LoVo (cell line): ENCODE measurements at regions not wholly inside any gene's neighbourhood (a gene's known extent, or its start where the extent isn't known, plus 50 kb on each side); places are given as distances from the start of the nearest gene placed in this dataset.
A peak's percentile ranks its signal among the peaks of the same experiment; 100 is the strongest.
"Not testable (repeated sequence)": the region's sequence is repeated elsewhere in the genome, so short reads cannot be mapped to it uniquely, and the experiment has no call there.

Experiments
- DNase-seq: peaks from one replicate; pipeline ENCODE4 v3.0.0-alpha.2; 2016; ENCODE audit warnings: low spot score

DNA sequence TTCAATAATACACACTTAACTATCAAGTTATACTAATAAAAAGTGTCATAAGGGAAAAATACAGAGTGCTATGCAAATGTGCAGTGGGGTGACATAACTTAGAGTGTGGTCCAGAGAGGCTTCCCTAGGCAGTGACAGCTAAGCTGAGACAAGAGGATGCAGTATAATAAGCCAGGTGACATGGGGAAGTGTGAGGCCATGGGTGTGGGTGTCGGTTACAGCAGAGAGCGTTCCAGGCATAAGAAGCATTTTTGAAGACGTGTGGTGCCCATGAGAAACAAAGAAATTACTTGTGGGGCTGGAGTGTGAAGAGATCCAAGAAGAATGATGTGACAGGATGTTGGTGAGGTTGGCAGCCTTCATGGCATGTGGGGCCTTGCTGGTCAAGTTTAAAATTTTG lies 78.1 kb upstream of the PICALM start:
- no peak for DNase-seq

DNA sequence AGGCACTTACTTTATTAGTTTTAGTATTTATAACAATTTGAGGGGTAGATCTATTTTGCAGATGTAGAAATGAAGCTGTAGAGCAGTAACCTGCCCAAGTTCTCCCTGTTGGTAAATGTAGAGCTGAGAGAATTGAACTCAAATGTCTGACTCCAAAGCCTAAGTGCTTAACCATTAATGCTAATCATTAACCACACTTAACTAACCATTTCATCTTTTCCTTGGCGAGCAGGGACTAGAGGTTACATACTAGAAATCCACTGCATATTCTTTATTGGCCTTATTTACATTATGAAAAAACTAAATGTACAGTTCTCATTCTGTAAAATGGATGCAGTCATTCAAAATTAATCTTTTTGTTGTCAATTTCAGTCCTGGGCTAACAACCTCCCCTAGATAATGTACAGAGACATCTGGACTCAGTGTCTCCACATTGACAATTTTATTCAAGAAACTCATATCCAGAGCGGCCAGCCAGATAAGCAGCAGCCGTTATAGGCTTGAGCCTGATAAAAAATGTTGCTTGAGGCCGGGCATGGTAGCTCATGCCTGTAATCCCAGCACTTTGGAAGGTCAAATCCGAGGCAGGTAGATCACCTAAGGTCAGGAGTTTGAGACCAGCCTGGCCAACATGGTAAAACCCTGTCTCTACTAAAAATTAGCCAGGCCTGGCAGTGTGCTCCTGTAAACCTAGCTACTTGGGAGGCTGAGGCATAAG lies 76.7 kb upstream of the PICALM start:
- DNase-seq = no peak

- DNase-seq = no peak
These were observed 76.0 kb upstream of the PICALM start for GRCh38 chr11:86144846-86145245.

GRCh38 chr11:86144087-86144486 lies 75.2 kb upstream of the PICALM start:
- DNase-seq = not testable (repeated sequence)

DNA sequence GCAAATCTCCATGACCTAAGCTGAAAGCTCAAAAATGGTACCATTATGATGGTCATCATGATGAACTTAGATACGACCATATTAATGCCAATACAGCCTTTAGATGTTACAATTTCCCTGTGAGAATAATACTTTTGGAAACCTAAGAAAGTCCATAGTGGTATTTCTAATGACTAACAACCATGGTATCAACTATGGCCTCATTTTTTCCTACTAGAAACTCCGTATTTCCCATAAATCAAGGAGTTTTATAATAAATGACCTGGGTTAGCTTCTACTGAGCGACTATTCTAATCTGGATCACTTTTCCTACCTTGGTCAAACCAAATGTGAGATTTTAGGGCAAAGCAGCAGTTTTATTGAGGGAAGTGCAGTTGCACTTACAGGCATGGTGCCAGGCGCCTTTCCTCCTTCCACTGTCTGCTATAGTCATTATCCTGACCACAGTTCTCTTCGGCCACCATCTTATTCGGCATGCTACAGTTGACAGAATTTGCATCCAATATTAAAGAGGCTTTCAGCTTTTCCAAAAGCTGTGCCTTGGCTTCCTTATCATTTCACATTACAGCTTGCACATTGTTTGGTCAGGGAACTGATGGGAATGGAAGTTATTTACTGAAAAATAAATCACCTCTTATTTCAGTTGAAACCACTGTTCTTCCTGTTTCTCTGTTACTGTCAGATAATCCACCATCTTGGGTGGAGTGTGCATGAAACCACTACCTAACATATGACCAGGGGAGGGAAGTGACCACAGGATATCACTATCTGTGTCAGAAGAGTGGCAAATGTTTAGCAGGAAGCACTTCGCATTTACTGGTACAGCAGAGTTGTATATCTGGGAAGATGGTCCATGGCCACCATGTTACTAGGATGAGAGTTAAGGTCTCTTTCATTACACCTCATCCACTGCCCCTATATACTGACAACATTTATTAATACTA lies 74.5 kb upstream of the PICALM start:
- DNase-seq = no peak

DNA sequence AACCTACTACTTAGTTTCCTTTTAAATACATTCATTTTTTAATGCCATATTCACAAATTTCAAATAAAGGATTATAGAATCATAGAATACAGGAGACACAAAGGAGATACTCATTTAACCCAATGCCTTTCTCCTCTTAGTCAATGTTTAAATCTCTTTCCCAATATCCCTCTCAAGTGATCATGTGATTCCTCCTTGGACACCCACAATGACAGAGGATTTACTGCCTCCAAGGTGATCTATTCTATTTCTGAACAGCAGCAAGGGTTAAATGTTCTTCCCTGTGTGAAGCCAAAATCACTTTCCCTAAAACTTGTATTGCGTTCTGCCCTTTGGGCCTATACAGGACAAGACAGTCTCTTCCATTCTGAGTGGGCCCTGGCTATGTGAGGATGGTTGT lies 73.3 kb upstream of the PICALM start:
- DNase-seq = no peak

DNA sequence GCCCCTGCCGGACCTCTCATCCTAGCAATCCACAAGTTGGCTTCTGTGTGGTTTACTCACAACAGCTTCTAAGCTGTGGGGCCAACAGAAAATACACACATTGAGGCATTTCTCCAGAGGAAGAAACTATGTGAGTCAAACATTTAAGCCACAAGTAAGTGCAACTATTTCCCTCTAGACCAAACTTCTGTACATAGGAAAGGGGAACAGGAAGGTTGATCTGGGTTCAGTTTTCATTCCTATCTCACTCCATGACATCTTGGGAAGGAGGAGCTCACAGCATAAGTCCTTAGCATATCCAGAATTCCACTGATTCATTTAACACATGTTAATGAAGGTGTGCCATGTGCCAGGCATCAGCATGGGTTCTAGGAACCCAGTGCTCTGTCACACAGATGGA lies 72.8 kb upstream of the PICALM start:
- no peak for DNase-seq

DNA sequence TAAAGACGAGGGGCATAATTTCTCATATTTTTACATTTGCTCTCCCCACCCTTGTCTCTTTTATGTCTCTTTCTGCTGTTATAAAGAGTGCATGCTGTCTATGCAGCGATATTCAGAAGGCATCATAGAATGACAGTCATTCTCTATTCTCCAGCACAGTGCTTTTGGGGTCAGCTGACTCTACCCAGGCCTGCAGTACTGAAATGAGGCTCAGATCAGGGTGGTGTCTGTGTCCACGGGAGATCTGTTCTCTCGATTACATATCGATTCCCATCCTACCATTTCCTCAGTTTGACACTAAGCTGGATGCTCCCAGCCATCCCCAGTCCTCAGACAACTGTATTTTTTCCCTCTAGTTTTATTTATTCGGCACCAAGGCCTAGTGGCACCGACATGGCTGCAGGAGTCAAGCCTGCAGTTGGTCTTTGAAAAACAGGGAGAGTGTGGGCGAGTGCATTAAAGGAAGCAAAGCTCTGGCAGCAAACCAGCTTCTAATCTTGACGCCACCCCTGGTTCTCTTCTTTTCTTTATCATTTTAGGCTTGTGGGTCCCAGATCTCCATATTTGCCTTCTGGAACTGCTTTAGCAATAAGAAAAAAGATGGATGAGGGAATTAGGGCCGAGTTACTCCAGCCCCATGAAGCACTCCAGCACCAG lies 71.6 kb upstream of the PICALM start:
- no peak for DNase-seq

DNA sequence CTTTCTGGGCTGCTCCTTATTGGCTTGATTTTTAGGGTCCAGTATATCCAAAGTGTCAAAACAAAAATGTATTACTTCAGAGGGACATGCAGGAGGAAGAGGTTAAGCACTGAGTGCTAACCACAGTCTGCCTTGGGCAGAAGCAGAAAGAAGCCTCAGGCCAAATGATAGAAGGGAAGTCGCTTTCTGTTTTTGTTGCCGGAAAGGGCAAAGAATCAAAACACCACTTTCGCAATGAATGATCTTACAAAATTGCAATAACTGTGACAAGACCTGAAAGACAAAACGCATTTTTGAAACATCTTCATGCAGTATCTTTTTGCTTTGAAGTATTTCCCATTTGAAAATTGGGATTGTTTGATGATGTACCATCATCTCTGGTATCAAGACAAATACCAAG lies 70.1 kb upstream of the PICALM start:
- no peak for DNase-seq

GRCh38 chr11:86136538-86136937 lies 67.7 kb upstream of the PICALM start:
- no peak for DNase-seq

DNA sequence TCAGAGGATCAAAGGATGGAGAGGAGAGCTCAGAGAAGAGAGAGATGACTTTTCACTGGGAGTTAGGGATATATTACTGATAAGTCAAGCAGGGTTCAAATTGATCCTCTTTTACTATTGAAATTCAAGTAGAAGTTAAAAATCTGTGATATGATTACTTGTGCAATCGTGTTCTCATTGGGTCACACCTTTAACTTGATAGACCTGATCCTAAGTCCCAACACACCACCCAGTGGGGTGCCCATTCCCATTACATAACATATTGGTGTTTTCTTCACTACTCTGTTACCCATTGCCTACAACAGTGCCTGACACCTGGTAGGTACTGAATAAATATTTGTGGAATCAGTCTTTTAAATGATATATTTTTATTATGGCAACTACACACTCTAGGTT lies 66.4 kb upstream of the PICALM start:
- DNase-seq = no peak

- peak; percentile 71 for DNase-seq
These were observed 65.9 kb upstream of the PICALM start for GRCh38 chr11:86134580-86135318.

- DNase-seq = no peak
These were observed 63.9 kb upstream of the PICALM start for GRCh38 chr11:86132667-86133249.

- DNase-seq = no peak
These were observed 61.1 kb upstream of the PICALM start for GRCh38 chr11:86129740-86130540.

DNA sequence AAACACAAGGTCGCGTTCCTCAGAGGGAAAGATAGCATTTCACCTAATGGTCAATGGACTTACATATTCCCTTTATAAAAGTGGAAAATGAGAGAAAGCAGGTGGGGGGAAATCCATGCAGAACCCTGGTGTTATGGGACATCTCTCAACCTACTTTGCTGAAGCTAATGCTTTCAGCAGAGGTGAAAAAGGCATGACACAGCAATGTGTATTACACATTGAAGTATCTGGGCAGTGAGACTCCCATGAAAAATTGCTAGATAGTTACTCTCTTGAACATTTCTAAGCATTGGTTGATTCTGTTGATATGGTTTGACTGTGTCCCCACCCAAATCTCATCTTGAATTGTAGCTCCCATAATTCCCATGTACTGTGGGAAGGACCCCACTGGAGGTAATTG lies 60.0 kb upstream of the PICALM start:
- DNase-seq = no peak

DNA sequence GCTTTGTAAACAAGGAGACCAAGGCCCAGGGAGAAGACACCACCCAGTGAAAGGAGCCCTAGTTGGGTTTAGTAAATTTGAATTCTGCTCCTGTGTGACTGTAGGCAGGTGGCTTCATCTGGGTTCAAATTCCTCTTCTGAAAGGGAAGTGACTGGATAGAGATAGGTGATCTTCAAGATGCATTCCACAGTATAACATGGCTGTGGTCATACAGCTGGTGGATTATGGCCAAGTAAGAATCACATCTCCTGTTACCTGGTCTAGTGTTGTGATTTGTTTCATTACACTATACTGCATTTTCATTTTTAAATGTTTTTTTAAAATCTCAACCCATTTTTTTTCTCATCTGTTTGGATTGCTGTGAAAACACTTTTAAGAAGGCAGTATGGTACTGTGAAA lies 58.0 kb upstream of the PICALM start:
- DNase-seq = no peak

DNA sequence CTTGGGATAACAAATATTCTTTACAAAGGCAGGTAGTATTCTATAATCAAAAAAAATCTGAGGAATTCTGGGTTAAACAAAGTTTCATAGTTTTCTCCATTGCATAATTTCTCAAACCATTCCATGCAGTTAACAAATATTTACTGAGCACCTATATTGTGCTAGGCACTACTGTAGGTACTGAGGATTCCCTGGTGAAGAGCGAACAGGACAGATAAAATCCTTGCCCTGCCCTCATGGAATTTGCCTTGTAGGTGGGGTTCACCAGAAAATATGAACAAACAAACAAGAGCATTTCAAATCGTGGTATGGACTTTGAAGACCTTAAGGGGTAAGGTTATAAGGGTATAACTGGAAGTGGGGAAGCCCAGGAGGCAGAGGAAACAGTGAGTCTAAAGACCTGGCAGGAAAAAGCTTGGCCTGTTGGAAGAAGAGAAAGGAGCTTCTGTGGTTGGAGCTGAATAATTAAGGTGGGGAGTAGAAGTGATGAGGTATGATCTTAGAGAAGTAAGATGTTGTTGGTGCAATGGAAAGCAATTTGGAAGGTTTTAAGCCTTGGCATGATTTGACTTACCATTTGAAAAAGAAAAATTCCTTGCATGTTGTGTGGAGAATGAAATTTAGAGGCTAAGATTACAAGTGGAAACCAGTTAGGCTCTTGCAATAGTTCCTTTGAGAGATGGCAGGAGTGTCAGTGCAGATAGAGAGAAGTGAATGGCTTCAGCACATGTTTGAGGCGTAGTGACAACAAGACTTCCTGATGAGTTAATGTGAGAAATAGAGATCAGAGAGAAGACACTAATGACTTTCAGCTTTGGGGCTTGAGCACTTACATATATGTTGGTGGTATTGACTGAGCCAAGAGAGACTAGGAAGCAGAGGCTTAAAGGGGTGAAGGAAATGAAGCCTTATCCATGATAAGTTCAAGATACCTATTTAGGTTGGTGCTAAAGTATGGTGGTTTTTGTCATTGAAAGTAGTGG lies 55.7 kb upstream of the PICALM start:
- no peak for DNase-seq

GRCh38 chr11:86122773-86123172 lies 53.9 kb upstream of the PICALM start:
- no peak for DNase-seq

- no peak for DNase-seq
These were observed 51.9 kb upstream of the PICALM start for GRCh38 chr11:86120807-86121206.

DNA sequence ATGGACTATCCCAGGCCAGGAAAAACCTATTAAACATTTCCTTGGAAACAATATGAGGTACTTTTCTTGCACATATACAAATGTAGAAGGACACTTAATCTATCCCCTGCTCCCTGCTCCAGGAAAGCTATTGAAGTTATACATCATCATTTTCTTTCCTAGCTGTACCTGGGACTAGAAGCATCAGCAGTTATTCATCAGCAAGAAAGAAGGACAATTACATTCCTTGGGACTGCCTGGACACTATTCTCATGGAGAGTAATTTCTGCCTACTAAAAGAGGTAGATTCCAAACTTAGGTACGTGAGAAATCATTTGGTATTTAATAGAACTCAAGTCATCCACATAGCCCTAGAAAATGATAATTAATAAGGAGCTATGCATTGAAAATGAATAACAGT lies 51.0 kb upstream of the PICALM start:
- no peak for DNase-seq
